Astrocyte of the spinal cord (primary cell): ENCODE measurements at regions not wholly inside any gene's neighbourhood (a gene's known extent, or its start where the extent isn't known, plus 50 kb on each side); places are given as distances from the start of the nearest gene placed in this dataset.
A peak's percentile ranks its signal among the peaks of the same experiment; 100 is the strongest.

Source experiments
- DNase-seq: peaks from one replicate; pipeline ENCODE4 v3.0.0; 2011; ENCODE audit warnings: low read depth, low spot score
- H3K4me3 ChIP-seq: 2 replicates; pipeline ENCODE4 v1.5.1; 2011; ENCODE audit warnings: low read depth, mild to moderate bottlenecking, low read length, moderate library complexity
- in situ Hi-C: cut with HindIII; loops from 2 replicates; pipeline ENCODE4 v1.10.0; 2017; ENCODE audit warnings: low sequenced_read_pairs
- TF ChIP-seq, protein P1 (sequence below): IDR thresholded peaks from 2 replicates; pipeline ENCODE4 v1.5.1; 2012; ENCODE audit warnings: low read depth, mild to moderate bottlenecking, low read length, inconsistent platforms

GRCh38 chr10:23886355-23886754 is 322.6 kb upstream of the KIAA1217 start:
- no peak overlapping the region for H3K4me3 ChIP-seq
- TF ChIP-seq, protein P1, sequence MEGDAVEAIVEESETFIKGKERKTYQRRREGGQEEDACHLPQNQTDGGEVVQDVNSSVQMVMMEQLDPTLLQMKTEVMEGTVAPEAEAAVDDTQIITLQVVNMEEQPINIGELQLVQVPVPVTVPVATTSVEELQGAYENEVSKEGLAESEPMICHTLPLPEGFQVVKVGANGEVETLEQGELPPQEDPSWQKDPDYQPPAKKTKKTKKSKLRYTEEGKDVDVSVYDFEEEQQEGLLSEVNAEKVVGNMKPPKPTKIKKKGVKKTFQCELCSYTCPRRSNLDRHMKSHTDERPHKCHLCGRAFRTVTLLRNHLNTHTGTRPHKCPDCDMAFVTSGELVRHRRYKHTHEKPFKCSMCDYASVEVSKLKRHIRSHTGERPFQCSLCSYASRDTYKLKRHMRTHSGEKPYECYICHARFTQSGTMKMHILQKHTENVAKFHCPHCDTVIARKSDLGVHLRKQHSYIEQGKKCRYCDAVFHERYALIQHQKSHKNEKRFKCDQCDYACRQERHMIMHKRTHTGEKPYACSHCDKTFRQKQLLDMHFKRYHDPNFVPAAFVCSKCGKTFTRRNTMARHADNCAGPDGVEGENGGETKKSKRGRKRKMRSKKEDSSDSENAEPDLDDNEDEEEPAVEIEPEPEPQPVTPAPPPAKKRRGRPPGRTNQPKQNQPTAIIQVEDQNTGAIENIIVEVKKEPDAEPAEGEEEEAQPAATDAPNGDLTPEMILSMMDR: no peak
- no peak for DNase-seq
- in situ Hi-C loops: no loop called here

- in situ Hi-C loops: no loop called here
- DNase-seq: no peak
- TF ChIP-seq, protein P1: no peak
- no peak overlapping the region for H3K4me3 ChIP-seq
Observed at GRCh38 chr10:23891301-23891700, 317.6 kb upstream of the KIAA1217 start.

DNA sequence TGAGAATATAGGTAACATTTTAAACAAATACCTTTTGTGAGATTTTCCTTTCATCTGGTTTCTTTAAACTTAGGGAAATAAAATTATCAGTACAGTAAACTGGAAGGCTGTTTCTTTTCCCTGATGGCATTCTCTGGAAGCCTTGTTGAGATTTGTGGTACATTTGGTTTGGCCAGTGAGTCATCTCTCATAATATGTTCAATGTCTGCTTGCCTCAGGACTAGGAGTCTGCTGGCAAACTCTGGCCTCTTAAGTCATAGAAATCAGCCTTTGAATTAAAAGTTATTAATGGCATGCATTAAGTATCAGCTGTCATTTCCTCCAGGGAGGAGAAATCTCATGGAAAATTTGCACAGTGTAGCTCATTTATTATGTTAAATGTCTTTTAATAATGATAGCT is 316.6 kb upstream of the KIAA1217 start:
- H3K4me3 ChIP-seq: no peak overlapping the region
- TF ChIP-seq, protein P1: no peak
- DNase-seq: peak; percentile 3
- in situ Hi-C loops: no loop called here

DNA sequence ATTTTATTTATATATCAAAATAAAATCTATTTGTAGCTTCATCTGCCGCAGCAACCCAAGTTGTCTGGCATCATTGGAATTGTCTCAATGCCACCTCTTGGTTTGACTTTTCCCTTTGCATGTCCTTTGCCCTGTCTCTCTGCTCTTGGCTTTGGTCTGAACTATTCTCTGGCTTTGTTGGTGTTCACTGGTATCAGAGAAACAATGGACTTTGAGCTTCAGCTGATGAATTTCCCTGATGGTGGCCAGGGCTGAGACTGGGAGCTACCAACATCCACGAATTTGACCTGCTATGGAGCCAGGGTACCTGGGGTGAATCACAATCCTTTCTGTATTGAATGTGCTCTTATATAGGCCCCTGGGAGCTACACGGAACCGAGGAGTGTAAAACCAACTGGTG is 311.7 kb upstream of the KIAA1217 start:
- in situ Hi-C loops: no loop called here
- TF ChIP-seq, protein P1: no peak
- H3K4me3 ChIP-seq: no peak overlapping the region
- DNase-seq: no peak

- TF ChIP-seq, protein P1: no peak
- DNase-seq: no peak
- H3K4me3 ChIP-seq: no peak overlapping the region
- in situ Hi-C loops: no loop called here
Observed at GRCh38 chr10:23897861-23898260, 311.1 kb upstream of the KIAA1217 start.

GRCh38 chr10:23899166-23899565 is 309.8 kb upstream of the KIAA1217 start:
- H3K4me3 ChIP-seq: no peak overlapping the region
- no peak for DNase-seq
- TF ChIP-seq, protein P1: no peak
- in situ Hi-C loops: no loop called here

DNA sequence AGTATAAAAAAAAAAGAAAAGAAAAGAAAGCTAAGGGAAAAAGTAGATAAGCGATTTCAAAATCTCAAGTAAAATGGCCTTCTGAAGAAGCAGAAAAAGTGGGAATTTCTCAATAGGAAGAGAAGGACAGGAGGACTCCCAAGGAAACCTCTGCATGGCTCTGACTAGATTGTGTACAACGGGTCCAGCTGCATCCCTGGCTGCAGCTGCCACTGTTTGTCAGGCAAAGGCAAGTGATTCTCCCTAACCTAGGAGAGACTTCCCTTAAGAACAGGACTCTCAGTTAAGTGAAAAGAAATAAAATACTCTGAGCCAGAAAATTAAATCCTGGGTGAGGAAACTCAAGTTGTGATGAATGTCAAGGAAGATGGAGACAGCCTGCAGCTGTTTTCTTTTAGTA is 298.6 kb upstream of the KIAA1217 start:
- DNase-seq: no peak
- in situ Hi-C loops: no loop called here
- TF ChIP-seq, protein P1: no peak
- H3K4me3 ChIP-seq: no peak overlapping the region
